ENCODE measurements at regions not wholly inside any gene's neighbourhood (a gene's known extent, or its start where the extent isn't known, plus 50 kb on each side); places are given as distances from the start of the nearest gene placed in this dataset.
A peak's percentile ranks its signal among the peaks of the same experiment; 100 is the strongest.

- TF ChIP-seq CTCF (conservative IDR thresholded peaks at IDR 0.05 in 1 of 2, IDR thresholded peaks at IDR 0.05 in 1 of 2; ENCODE audit: extremely low read depth in 1 of 2, insufficient read depth in 1 of 2, low read depth in 1 of 2, low read length in 2 of 2) (peak; percentile 33 to 42), EZH2 (IDR thresholded peaks at IDR 0.05; ENCODE audit: borderline replicate concordance, low read length) (no peak)
These were observed 176.7 kb upstream of the ADAMTSL1 start for GRCh38 chr9:18297056-18297841.
